ENCODE measurements at regions not wholly inside any gene's neighbourhood (a gene's known extent, or its start where the extent isn't known, plus 50 kb on each side); places are given as distances from the start of the nearest gene placed in this dataset.

- Histone ChIP-seq H3K4me3 (no peak overlapping the region), H3K27me3 (replicated peaks in 1 of 2; ENCODE audit: control insufficient read depth in 2 of 2, insufficient read depth in 2 of 2, low read length in 1 of 2) (no peaks in the 10 kb centered on the region), H3K79me2 (ENCODE audit: control insufficient read depth, insufficient read depth, low read length) (no peaks in the 10 kb centered on the region), H3K4me1 (ENCODE audit: control insufficient read depth, insufficient read depth, low read length) (no peaks in the 10 kb centered on the region), H2AFZ (ENCODE audit: control insufficient read depth, low read depth, low read length) (no peak overlapping the region), H3K36me3 (ENCODE audit: control insufficient read depth in 2 of 2, insufficient read depth in 2 of 2, low read length in 1 of 2) (no peaks in the 10 kb centered on the region), H4K20me1 (ENCODE audit: control insufficient read depth, insufficient read depth) (no peaks in the 10 kb centered on the region), H3K9me3 (replicated peaks; ENCODE audit: control insufficient read depth, insufficient read depth, low read length) (no peaks in the 10 kb centered on the region), H3K9ac (ENCODE audit: control insufficient read depth, insufficient read depth, low read length) (no peak overlapping the region), H3K27ac (ENCODE audit: control insufficient read depth, insufficient read depth) (no peak overlapping the region), H3K4me2 (ENCODE audit: control insufficient read depth, insufficient read depth) (no peak overlapping the region)
- POLR2A ChIA-PET, result no interaction called here
- in situ Hi-C loops (cut with MboI), result no loop called here
- FAIRE-seq (no peak), DNase-seq (ENCODE audit: low read depth, low spot score) (no peak), ATAC-seq (no peak)
- RAD21 ChIA-PET (ENCODE audit: unreplicated experiment), result no interaction called here
- BruUV-seq (replicated peaks), result no TSS peak
- 0% methylated on average over 2 of the region's 2 CpGs for WGBS (ENCODE audit: insufficient coverage, insufficient replicate concordance, low lambda C conversion rate, missing lambda C conversion rate)
- SMC1A ChIA-PET (ENCODE audit: uncharacterized antibody, unreplicated experiment), result no interaction called here
- CTCF ChIA-PET, result no interaction called here
- intact Hi-C loops (cut with micrococcal nuclease; ENCODE audit: unreplicated experiment), result no loop called here
- TF ChIP-seq STAT3 (IDR thresholded peaks at IDR 0.05; ENCODE audit: low read depth, low read length) (no peak), IKZF2 (IDR thresholded peaks at IDR 0.05) (no peak), NFIC (IDR thresholded peaks at IDR 0.05; ENCODE audit: low read depth, low read length) (no peak), BRCA1 (IDR thresholded peaks at IDR 0.05; ENCODE audit: low read depth, low read length) (no peak), EZH2 (IDR thresholded peaks at IDR 0.05; ENCODE audit: borderline replicate concordance, control insufficient read depth, low read depth, low read length) (no peak), FOS (IDR thresholded peaks at IDR 0.05; ENCODE audit: borderline replicate concordance, extremely low read depth, insufficient read length) (no peak), GABPA (IDR thresholded peaks at IDR 0.05; ENCODE audit: low read depth) (no peak), IRF3 (IDR thresholded peaks at IDR 0.05) (no peak), SRF (IDR thresholded peaks at IDR 0.05; ENCODE audit: low read depth in 2 of 2, low read length in 2 of 2) (no peak), TARDBP (IDR thresholded peaks at IDR 0.05; ENCODE audit: borderline replicate concordance) (no peak), NR2C1 (IDR thresholded peaks at IDR 0.05) (no peak), PAX8 (IDR thresholded peaks at IDR 0.05) (no peak), CUX1 (IDR thresholded peaks at IDR 0.05; ENCODE audit: insufficient replicate concordance, low read depth, low read length) (no peak)
- TF ChIP-seq, protein P1, sequence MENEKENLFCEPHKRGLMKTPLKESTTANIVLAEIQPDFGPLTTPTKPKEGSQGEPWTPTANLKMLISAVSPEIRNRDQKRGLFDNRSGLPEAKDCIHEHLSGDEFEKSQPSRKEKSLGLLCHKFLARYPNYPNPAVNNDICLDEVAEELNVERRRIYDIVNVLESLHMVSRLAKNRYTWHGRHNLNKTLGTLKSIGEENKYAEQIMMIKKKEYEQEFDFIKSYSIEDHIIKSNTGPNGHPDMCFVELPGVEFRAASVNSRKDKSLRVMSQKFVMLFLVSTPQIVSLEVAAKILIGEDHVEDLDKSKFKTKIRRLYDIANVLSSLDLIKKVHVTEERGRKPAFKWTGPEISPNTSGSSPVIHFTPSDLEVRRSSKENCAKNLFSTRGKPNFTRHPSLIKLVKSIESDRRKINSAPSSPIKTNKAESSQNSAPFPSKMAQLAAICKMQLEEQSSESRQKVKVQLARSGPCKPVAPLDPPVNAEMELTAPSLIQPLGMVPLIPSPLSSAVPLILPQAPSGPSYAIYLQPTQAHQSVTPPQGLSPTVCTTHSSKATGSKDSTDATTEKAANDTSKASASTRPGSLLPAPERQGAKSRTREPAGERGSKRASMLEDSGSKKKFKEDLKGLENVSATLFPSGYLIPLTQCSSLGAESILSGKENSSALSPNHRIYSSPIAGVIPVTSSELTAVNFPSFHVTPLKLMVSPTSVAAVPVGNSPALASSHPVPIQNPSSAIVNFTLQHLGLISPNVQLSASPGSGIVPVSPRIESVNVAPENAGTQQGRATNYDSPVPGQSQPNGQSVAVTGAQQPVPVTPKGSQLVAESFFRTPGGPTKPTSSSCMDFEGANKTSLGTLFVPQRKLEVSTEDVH (IDR thresholded peaks at IDR 0.05; ENCODE audit: low read depth, partially characterized antibody), result no peak
- TF ChIP-seq, protein P2, sequence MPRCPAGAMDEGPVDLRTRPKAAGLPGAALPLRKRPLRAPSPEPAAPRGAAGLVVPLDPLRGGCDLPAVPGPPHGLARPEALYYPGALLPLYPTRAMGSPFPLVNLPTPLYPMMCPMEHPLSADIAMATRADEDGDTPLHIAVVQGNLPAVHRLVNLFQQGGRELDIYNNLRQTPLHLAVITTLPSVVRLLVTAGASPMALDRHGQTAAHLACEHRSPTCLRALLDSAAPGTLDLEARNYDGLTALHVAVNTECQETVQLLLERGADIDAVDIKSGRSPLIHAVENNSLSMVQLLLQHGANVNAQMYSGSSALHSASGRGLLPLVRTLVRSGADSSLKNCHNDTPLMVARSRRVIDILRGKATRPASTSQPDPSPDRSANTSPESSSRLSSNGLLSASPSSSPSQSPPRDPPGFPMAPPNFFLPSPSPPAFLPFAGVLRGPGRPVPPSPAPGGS (IDR thresholded peaks at IDR 0.05; ENCODE audit: borderline replicate concordance, insufficient read depth, low read depth, low read length, poor library complexity, severe bottlenecking), result no peak
Measured at GRCh38 chr10:10475812-10476211, 541.9 kb upstream of the CELF2 start.
